Endothelial cell of umbilical vein (primary cell): ENCODE measurements at regions not wholly inside any gene's neighbourhood (a gene's known extent, or its start where the extent isn't known, plus 50 kb on each side); places are given as distances from the start of the nearest gene placed in this dataset.

Source experiments
- CTCF ChIP-seq, 2 donors: IDR thresholded peaks; 1 replicate in 1 of 2; 2 replicates in 1 of 2; pipeline ENCODE4 v1.5.1; 2011; ENCODE audit warnings: low read length in 2 of 2, mild to moderate bottlenecking in 2 of 2, moderate library complexity in 2 of 2, control low read depth in 1 of 2, inconsistent platforms in 1 of 2, low read depth in 1 of 2; ENCODE audit not compliant: insufficient read depth in 1 of 2; ENCODE audit errors: extremely low read depth in 1 of 2
- MAX ChIP-seq: IDR thresholded peaks from 2 replicates; pipeline ENCODE4 v1.6.1; 2011; ENCODE audit not compliant: insufficient read depth, insufficient read length

- TF ChIP-seq CTCF (IDR thresholded peaks at IDR 0.05; ENCODE audit: extremely low read depth in 1 of 2, insufficient read depth in 1 of 2, low read depth in 1 of 2, low read length in 2 of 2) = no peak
- TF ChIP-seq MAX = no peak
These were observed 282.8 kb upstream of the TENM3 start for GRCh38 chr4:181960384-181960783.
